ENCODE measurements at regions not wholly inside any gene's neighbourhood (a gene's known extent, or its start where the extent isn't known, plus 50 kb on each side); places are given as distances from the start of the nearest gene placed in this dataset.

DNA sequence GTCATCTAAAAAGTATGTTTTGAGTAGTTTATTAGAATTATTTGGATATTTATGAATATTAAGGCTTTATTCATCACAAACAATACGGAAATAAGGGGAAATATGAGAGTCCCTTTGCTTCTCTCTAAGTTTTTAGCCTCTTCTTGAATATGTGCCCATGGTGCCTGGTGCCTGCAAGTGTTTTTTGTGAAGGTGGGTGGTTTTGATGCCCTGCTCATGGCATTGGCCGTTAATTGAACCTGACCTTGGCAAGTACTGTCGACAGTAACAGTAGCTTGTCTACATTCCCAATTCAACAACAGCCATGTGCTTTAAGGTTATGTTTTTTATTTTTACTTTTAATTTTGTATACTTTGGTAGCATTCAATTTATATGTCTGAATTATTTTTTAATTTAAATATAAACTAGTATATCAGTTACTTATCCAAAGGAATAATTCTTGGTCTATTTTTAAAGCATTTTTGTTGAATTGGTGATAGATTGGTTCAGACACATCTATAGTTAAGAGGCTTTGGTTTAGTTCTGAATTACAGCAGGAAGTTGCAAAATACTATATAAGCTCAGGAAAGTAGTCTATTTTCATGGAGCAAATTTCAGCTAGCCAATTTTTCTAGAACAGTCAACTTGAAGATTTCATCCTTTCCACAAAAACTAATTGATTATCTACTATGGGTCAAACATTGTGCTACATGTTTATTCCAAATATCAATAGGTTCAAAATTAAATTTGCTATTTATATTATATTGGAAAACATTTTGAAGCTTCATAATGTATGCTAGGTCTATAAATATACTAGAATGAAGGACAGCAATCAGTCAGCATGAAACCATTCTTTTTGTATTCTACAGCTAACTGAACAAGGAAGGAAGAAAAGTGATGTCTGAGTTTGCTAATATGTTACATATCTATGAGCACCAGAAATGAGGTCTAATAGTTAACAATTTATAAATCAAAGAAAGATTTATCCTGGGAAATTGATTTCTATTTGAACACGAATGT is 184.4 kb downstream of the MRPL39 start:
- no peak for DNase-seq

GRCh38 chr21:25421321-25422028 is 185.8 kb downstream of the MRPL39 start:
- no peak for DNase-seq

GRCh38 chr21:25420831-25421230 is 186.4 kb downstream of the MRPL39 start:
- DNase-seq = no peak

GRCh38 chr21:25416669-25417068 is 190.6 kb downstream of the MRPL39 start:
- DNase-seq = no peak

- DNase-seq = no peak
These were observed 195.2 kb downstream of the MRPL39 start for GRCh38 chr21:25412100-25412499.

DNA sequence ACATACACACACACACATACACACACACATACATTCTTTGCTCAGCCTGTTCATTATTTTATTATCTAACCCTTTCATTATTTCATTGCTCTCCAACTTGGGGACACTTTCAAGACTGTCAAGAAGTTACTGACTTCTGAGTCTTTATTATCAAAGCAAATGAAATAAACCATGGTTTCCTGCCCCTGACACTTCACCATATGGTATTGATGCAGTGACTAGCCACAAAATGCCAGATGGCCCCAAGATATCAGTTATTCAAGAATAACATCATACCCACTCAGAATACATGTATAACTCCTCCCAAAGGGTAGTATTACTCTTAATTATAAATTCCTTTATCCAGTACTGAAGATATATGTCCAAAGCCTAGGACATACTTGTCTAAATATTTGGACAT is 197.3 kb downstream of the MRPL39 start:
- DNase-seq = no peak

DNA sequence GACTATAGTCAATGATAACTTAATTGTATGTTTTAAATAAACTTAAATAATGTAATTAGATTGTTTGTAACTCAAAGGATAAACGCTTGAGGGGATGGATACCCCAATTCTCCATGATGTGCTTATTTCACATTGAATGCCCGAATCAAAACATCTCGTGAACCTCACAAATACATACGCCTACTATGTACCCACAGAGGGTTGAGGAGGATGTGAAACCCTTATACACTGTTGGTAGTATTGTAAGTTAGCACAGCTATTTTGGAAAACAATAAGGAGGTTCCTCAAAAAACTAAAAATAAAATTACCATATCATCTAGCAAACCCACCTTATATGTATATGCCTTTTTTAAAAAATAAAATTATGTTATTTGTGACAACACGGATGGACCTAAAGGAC is 198.6 kb downstream of the MRPL39 start:
- no peak for DNase-seq

DNA sequence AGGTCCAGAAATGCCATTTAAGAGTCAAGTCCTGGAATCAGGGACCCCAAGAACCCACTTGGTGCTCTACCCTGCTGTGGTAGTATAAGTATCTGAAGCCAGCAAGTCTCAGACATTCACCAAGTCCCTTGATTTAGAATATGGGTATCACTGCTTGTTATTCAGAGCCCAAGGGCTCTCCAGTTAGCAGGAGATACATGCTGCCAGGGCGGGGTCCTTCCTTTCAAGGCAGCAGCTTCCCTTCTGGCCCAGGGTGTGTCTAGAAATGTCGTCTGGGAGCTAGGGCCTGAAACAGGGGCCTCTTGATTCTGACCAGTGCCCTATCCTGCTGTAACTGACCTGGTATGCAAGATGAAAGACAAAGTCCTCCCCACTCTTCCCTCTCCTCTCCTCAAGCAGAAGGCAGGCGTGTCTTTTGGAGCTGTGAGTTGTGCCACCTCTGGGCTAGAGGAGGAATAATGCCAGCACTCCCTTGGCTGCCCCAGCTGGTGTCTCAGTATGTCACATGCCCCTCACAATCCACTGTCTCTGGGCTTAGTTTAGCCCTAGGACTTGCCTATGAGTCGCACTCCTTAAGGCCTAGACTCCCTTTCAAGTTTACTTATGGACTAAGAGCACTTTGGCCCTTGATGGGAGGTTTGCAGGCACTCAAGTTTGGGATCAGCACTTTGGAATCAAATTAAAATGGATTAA is 200.2 kb downstream of the MRPL39 start:
- no peak for DNase-seq

- DNase-seq = no peak
These were observed 201.3 kb downstream of the MRPL39 start for GRCh38 chr21:25405984-25406383.

- DNase-seq = no peak
These were observed 204.9 kb downstream of the MRPL39 start for GRCh38 chr21:25402134-25402961.

- DNase-seq = no peak
These were observed 206.9 kb downstream of the MRPL39 start for GRCh38 chr21:25400427-25400826.

DNA sequence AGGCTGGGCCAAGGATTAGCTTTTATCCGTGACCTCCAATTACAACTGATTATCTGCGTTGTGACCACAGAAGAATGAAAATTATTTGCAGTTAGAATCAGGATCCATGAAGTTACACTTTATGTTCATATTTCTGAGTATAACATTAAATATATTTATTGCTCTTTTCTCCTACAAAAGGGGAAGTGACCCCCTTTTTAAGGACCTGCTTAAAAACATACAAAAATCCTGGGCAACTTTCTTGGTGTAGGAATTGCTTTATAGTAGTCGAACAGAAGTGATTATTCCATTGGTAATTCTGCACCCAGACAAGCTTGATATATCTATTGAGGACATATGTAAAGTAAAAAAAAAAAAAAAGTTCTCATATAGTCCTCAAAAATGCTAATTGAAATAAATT is 208.7 kb downstream of the MRPL39 start:
- no peak for DNase-seq

DNA sequence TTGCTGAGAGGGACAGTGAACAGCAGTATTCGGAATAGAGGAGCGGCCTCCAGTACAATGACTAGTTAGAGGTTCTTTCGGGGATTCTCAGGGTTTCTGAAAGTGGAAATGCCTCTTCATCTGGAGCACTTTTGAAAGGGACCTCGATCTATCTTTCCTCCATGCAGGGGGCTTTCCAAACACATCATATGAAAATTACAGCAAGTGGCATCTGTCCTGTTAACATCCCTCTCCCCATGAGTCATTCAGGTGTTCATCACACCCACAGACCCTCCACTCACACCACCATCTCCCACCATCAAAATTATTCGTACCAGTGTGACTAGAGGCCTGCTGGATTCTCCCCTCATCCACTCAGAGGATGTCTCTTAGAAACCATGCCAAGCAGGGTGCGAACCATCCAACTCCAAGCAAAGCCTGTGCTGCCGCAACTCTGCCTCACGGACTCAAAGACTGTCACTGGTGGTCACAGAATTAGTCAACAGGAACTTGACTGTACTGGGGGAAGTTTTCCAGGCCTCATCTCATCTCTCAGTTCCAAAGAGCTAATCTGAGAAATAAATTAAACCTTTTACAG is 211.1 kb downstream of the MRPL39 start:
- no peak for DNase-seq

DNA sequence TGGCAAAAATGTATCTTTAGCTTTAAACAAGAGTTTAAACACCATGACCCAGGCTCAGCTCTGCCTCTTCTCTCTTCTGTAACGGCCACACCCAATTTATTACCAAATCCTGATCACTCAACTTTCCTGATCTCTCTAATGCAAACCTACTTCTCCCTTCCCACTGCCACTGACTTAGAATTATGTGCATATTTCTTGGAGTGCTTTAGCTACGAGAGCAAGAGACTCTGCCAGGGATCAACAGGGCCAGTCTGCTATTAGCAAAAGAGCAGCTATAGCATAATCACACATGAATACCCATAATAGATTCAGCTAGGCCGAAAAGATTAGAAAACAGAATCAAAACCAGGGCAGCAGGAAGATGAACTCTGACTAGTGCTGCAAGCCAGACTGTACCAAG is 215.5 kb downstream of the MRPL39 start:
- DNase-seq = no peak

GRCh38 chr21:25390701-25391100 is 216.6 kb downstream of the MRPL39 start:
- DNase-seq = no peak

DNA sequence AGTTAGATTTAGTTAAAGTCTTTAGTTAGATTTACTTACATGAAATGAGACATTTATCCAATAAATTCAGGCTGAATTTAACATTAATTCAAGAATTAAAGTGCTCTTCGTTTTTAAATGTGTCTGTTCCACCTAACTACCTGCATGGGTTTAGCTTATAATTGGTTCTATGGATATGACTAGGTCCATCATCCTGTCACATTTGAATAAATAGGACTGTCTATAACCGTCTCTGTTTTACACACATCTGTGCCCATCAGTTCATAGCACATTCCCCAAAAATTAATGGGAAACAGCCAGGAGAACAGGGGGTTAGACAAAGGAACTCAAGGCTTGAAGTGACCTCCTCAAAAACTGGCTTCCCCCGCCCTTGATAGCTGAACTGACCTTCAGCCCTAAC is 219.6 kb downstream of the MRPL39 start:
- DNase-seq = no peak

GRCh38 chr21:25385911-25386474 is 221.3 kb downstream of the MRPL39 start:
- no peak for DNase-seq

DNA sequence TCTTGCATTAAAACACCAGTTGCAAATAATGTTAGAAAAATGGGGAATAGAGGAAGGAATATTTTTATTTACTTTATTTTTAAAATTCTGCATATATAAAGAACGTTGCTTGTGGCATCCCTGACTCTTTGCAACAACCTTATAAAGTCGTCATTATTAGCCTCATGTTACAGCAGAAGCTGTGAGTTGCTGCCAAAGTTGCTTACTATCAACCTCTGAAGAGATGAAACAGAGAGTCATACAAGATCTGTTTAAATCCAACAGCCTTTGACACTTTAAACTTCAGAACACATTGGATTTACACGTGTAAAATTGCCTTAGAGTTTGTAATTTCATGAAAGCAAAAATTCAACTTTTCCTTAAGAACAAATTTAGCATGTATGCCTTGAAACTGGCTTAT is 221.9 kb downstream of the MRPL39 start:
- no peak for DNase-seq

GRCh38 chr21:25384782-25385181 is 222.5 kb downstream of the MRPL39 start:
- DNase-seq = no peak

DNA sequence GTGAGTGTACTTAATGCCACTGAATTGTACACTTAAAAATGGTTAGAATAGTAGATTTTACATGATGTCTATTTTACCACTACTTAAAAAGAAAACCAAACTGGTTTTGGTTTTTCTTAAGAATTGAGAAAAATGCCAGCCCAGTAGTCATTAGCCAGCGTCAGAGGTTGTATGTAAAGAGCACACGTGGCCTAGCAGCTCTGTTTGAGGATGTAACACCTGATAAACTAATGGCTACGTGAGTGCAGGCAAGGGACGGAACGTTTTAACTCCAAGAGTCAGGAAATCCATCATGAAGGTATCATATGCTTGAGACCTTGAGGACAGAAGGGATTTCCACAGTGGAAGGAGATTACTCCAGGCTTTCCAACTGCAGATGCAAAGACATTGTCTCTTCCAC is 223.7 kb downstream of the MRPL39 start:
- DNase-seq = no peak

DNA sequence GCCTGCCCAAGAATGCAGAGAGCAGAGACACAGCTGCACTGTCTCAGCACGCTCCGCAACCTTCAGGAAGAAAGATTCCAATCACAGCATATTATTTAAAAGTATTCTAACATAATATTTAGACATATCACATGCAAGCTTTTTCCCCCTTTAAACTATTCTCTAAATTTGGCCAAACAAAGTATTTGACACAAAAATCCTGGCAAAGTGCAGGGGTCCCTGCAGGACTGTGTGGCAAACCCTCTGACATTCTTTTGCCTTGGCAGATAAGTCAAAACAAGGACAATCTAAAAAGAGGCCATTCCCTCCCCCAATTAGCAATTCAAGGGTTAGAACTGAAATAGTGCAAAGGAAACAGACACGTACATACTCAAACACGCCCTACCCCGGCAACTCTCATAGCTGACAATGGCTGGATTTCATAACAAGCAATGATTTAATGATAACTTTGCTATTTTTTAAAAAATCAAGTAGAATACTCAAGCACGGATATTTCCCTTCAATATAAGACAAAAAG is 225.3 kb downstream of the MRPL39 start:
- DNase-seq = no peak

GRCh38 chr21:25375675-25376074 is 231.6 kb downstream of the MRPL39 start:
- no peak for DNase-seq

Measured in KG1 (cell line).